ENCODE measurements at regions not wholly inside any gene's neighbourhood (a gene's known extent, or its start where the extent isn't known, plus 50 kb on each side); places are given as distances from the start of the nearest gene placed in this dataset.

GRCh38 chr3:16658004-16658924 is 53.0 kb upstream of the DAZL start:
- TF ChIP-seq POLR2AphosphoS5 (IDR thresholded peaks at IDR 0.05; ENCODE audit: insufficient read depth, low read depth, low read length) (no peak), CTCF (IDR thresholded peaks at IDR 0.05; ENCODE audit: extremely low read depth in 1 of 2, insufficient read depth in 1 of 2, low read depth in 1 of 2, low read length in 2 of 2) (no peak), MAX (IDR thresholded peaks at IDR 0.05; ENCODE audit: insufficient read depth, insufficient read length) (no peak), POLR2A (IDR thresholded peaks at IDR 0.05; ENCODE audit: low read depth, low read length) (no peak), FOS (IDR thresholded peaks at IDR 0.05; ENCODE audit: borderline replicate concordance, insufficient read depth, low read length) (no peak), MYC (IDR thresholded peaks at IDR 0.05; ENCODE audit: low read depth, low read length) (no peak)

All from endothelial cell of umbilical vein (primary cell).